ENCODE measurements at regions not wholly inside any gene's neighbourhood (a gene's known extent, or its start where the extent isn't known, plus 50 kb on each side); places are given as distances from the start of the nearest gene placed in this dataset.

GRCh38 chr6:125377621-125378020 lies 75.9 kb upstream of the HDDC2 start (continued):
- TF ChIP-seq CHD7 (IDR thresholded peaks at IDR 0.05; ENCODE audit: insufficient replicate concordance, low read length): no peak
- no peak for TF ChIP-seq GTF2F1 (IDR thresholded peaks at IDR 0.05; ENCODE audit: borderline replicate concordance, low read depth, low read length)
- no peak for TF ChIP-seq PHF8 (conservative IDR thresholded peaks at IDR 0.05; ENCODE audit: low read depth, low read length)
- no peak for TF ChIP-seq RFX5 (IDR thresholded peaks at IDR 0.05; ENCODE audit: borderline replicate concordance, low read depth, low read length)
- TF ChIP-seq TEAD4 (IDR thresholded peaks at IDR 0.05; ENCODE audit: low read depth, low read length): no peak
- no peak for TF ChIP-seq KDM1A (IDR thresholded peaks at IDR 0.05; ENCODE audit: borderline replicate concordance, low read length)
- TF ChIP-seq JUND (IDR thresholded peaks at IDR 0.05; ENCODE audit: low read length): no peak
- no peak for TF ChIP-seq SP2 (IDR thresholded peaks at IDR 0.05; ENCODE audit: low read length)
- no peak for TF ChIP-seq HDAC2 (IDR thresholded peaks at IDR 0.05; ENCODE audit: borderline replicate concordance in 1 of 2, low read depth in 2 of 2, low read length in 2 of 2)
- no peak for TF ChIP-seq MAX (IDR thresholded peaks at IDR 0.05)

Measured in H1 (cell line).